Kidney glomerular epithelial cell (primary cell): ENCODE measurements at regions not wholly inside any gene's neighbourhood (a gene's known extent, or its start where the extent isn't known, plus 50 kb on each side); places are given as distances from the start of the nearest gene placed in this dataset.
"Not testable (repeated sequence)": the region's sequence is repeated elsewhere in the genome, so short reads cannot be mapped to it uniquely, and the experiment has no call there.

Experiments used
- DNase-seq: peaks from one replicate; lab custom pipeline; 2025; lab: John Stamatoyannopoulos, UW

GRCh38 chr6:6724539-6725467, 136.3 kb downstream of the LY86 start:
- peak; percentile 60 for DNase-seq

GRCh38 chr6:6725468-6726209, 137.1 kb downstream of the LY86 start:
- no peak for DNase-seq

GRCh38 chr6:6728169-6728941, 139.8 kb downstream of the LY86 start:
- no peak for DNase-seq

- DNase-seq: no peak
These were observed 141.5 kb downstream of the LY86 start for GRCh38 chr6:6729971-6730370.

- DNase-seq: peak; percentile 47
These were observed 142.3 kb downstream of the LY86 start for GRCh38 chr6:6730831-6731230.

- DNase-seq: no peak
These were observed 146.3 kb downstream of the LY86 start for GRCh38 chr6:6734479-6735465.

- DNase-seq: no peak
These were observed 148.5 kb downstream of the LY86 start for GRCh38 chr6:6736791-6737654.

GRCh38 chr6:6737671-6738070, 149.2 kb downstream of the LY86 start:
- DNase-seq: no peak

- no peak for DNase-seq
These were observed 149.6 kb downstream of the LY86 start for GRCh38 chr6:6738108-6738507.

GRCh38 chr6:6738922-6739716, 150.6 kb downstream of the LY86 start:
- no peak for DNase-seq

GRCh38 chr6:6740595-6740994, 152.1 kb downstream of the LY86 start:
- DNase-seq: no peak

GRCh38 chr6:6741264-6741663, 152.7 kb downstream of the LY86 start:
- DNase-seq: no peak

GRCh38 chr6:6742535-6742934, 154.0 kb downstream of the LY86 start:
- DNase-seq: no peak

GRCh38 chr6:6744551-6744950, 156.0 kb downstream of the LY86 start:
- no peak for DNase-seq

- not testable (repeated sequence) for DNase-seq
These were observed 157.3 kb downstream of the LY86 start for GRCh38 chr6:6745637-6746332.

- DNase-seq: no peak
These were observed 157.9 kb downstream of the LY86 start for GRCh38 chr6:6746333-6746969.

- no peak for DNase-seq
These were observed 158.4 kb downstream of the LY86 start for GRCh38 chr6:6746970-6747338.

- no peak for DNase-seq
These were observed 158.9 kb downstream of the LY86 start for GRCh38 chr6:6747371-6747770.
